ENCODE measurements at regions not wholly inside any gene's neighbourhood (a gene's known extent, or its start where the extent isn't known, plus 50 kb on each side); places are given as distances from the start of the nearest gene placed in this dataset.
"Not testable (repeated sequence)": the region's sequence is repeated elsewhere in the genome, so short reads cannot be mapped to it uniquely, and the experiment has no call there.

DNA sequence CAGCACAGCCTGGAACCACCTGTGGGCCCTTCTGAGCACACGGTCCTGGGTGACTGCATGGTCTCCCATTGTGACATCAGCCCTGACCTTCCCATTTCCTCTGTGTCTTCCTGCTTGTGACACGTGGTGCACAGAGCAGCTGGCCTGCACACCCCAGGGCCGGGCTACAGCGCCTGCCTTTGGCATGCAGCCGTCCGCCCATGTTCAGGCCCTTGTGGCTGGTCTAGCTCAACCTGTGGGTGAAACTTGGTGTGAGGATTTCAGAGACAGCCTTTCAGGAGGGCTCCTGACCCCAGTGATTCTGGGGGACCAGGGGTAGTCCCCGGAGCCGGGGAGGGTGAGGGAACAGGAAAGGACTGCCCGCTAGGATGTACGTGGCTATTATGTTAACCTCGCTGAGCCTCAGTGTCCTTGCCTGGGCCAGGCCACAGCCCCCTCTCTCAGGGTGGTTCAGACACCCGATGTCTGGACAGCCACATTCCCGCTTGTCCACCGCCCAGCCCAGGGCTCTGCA is 284.8 kb upstream of the HS6ST1 start:
- intact Hi-C loops (cut with micrococcal nuclease; ENCODE audit: unreplicated experiment): no loop called here

DNA sequence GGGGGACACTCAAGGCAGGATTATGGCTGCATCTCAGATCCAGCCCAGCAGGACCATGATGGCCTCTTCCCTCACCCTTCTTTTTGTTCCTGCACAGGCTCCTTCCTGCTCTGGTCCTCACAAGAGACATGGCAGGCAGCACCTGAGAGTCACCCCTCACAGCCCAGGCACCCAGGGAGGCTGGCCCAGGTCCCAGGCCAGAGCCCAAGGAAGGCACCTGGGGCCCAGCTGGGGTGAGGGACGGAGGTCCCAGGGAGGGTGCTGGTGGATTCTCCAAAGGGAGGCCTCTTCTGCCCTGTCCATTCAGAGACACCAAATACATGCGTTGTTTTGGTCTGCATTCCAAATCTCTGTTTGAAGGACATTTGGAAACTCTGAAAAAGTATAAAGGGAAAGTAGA is 285.4 kb upstream of the HS6ST1 start:
- no peak for TF ChIP-seq EZH2 (IDR thresholded peaks at IDR 0.05; ENCODE audit: borderline replicate concordance, low read depth, low read length, poor library complexity, severe bottlenecking)
- TF ChIP-seq, protein P1, sequence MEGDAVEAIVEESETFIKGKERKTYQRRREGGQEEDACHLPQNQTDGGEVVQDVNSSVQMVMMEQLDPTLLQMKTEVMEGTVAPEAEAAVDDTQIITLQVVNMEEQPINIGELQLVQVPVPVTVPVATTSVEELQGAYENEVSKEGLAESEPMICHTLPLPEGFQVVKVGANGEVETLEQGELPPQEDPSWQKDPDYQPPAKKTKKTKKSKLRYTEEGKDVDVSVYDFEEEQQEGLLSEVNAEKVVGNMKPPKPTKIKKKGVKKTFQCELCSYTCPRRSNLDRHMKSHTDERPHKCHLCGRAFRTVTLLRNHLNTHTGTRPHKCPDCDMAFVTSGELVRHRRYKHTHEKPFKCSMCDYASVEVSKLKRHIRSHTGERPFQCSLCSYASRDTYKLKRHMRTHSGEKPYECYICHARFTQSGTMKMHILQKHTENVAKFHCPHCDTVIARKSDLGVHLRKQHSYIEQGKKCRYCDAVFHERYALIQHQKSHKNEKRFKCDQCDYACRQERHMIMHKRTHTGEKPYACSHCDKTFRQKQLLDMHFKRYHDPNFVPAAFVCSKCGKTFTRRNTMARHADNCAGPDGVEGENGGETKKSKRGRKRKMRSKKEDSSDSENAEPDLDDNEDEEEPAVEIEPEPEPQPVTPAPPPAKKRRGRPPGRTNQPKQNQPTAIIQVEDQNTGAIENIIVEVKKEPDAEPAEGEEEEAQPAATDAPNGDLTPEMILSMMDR (conservative IDR thresholded peaks at IDR 0.05; ENCODE audit: low read depth, low read length): no peak
- ChIA-PET CTCF (no interaction called here), POLR2A (ENCODE audit: low non-redundant PET) (no interaction called here)
- H3K4me3 ChIP-seq (ENCODE audit: low read depth, low read length, poor library complexity, severe bottlenecking): no peak overlapping the region
- intact Hi-C loops (cut with micrococcal nuclease; ENCODE audit: unreplicated experiment): no loop called here
- DNase-seq (ENCODE audit: low spot score): no peak
- H3K27me3 ChIP-seq (replicated peaks; ENCODE audit: insufficient read depth, low read depth, low read length, poor library complexity): no peaks in the 10 kb centered on the region
- H3K9me3 ChIP-seq (ENCODE audit: low read depth, low read length, poor library complexity, severe bottlenecking): no peaks in the 10 kb centered on the region
- no peaks in the 10 kb centered on the region for H3K36me3 ChIP-seq (ENCODE audit: insufficient read depth, low read length, poor library complexity, severe bottlenecking)
- H3K27ac ChIP-seq (ENCODE audit: low read depth, low read length, poor library complexity, severe bottlenecking): no peak overlapping the region
- no TSS peak for BruUV-seq (replicated peaks)
- no peaks in the 10 kb centered on the region for H3K4me1 ChIP-seq (ENCODE audit: insufficient read depth, low read length, poor library complexity, severe bottlenecking)

More for the DNA sequence above, 284.8 kb upstream of the HS6ST1 start:
- no TSS peak for BruUV-seq (replicated peaks)
- TF ChIP-seq EZH2 (IDR thresholded peaks at IDR 0.05; ENCODE audit: borderline replicate concordance, low read depth, low read length, poor library complexity, severe bottlenecking): no peak
- TF ChIP-seq, protein P1 (conservative IDR thresholded peaks at IDR 0.05; ENCODE audit: low read depth, low read length): no peak
- Histone ChIP-seq H3K9me3 (ENCODE audit: low read depth, low read length, poor library complexity, severe bottlenecking) (no peaks in the 10 kb centered on the region), H3K4me1 (ENCODE audit: insufficient read depth, low read length, poor library complexity, severe bottlenecking) (no peaks in the 10 kb centered on the region), H3K27ac (ENCODE audit: low read depth, low read length, poor library complexity, severe bottlenecking) (no peak overlapping the region), H3K27me3 (replicated peaks; ENCODE audit: insufficient read depth, low read depth, low read length, poor library complexity) (no peaks in the 10 kb centered on the region), H3K36me3 (ENCODE audit: insufficient read depth, low read length, poor library complexity, severe bottlenecking) (no peaks in the 10 kb centered on the region), H3K4me3 (ENCODE audit: low read depth, low read length, poor library complexity, severe bottlenecking) (no peak overlapping the region)
- DNase-seq (ENCODE audit: low spot score): no peak
- ChIA-PET CTCF (no interaction called here), POLR2A (ENCODE audit: low non-redundant PET) (no interaction called here)

DNA sequence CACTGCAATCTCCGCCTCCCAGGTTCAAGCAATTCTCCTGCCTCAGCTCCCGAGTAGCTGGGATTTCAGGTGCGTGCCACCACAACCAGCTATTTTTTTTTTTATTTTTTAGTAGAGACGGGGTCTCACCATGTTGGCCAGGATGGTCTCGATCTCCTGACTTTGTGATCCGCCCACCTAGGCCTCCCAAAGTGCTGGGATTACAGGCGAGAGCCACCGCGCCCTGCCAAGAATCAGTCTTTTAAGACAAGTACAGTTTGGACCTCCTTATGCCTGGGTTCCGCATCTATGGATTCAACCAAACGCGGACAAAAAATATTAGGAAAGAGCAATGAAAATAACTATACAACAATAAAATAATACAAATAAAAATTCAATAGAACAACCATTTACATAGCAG is 285.9 kb upstream of the HS6ST1 start:
- H3K9me3 ChIP-seq (ENCODE audit: low read depth, low read length, poor library complexity, severe bottlenecking); intact Hi-C loops (cut with micrococcal nuclease; ENCODE audit: unreplicated experiment); H3K4me1 ChIP-seq (ENCODE audit: insufficient read depth, low read length, poor library complexity, severe bottlenecking); DNase-seq (ENCODE audit: low spot score); H3K4me3 ChIP-seq (ENCODE audit: low read depth, low read length, poor library complexity, severe bottlenecking); H3K27ac ChIP-seq (ENCODE audit: low read depth, low read length, poor library complexity, severe bottlenecking); H3K36me3 ChIP-seq (ENCODE audit: insufficient read depth, low read length, poor library complexity, severe bottlenecking); POLR2A ChIA-PET (ENCODE audit: low non-redundant PET); BruUV-seq (replicated peaks); CTCF ChIA-PET; H3K27me3 ChIP-seq (replicated peaks; ENCODE audit: insufficient read depth, low read depth, low read length, poor library complexity): not testable (repeated sequence)

DNA sequence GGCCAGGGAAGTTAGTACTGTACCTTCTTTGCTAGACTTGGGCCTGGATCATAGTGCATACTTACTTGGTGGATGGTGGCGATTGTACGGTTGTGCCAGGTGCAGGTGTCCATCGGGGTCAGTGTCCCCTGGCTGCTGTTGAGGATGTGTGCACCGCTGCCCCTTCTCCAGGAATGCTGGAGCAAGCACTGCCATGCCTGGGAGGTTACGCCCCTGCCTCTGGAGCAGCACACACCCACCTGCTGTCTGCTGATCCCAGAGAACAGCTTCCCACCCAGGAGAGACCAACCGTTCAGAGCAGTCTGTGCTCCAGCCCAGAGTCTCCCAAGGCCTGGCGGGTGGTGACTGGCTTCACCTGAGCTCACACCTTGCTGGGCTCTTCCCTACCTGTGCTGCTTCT is 286.8 kb upstream of the HS6ST1 start:
- Histone ChIP-seq H3K9me3 (ENCODE audit: low read depth, low read length, poor library complexity, severe bottlenecking) (no peaks in the 10 kb centered on the region), H3K4me1 (ENCODE audit: insufficient read depth, low read length, poor library complexity, severe bottlenecking) (no peaks in the 10 kb centered on the region), H3K27me3 (replicated peaks; ENCODE audit: insufficient read depth, low read depth, low read length, poor library complexity) (no peaks in the 10 kb centered on the region), H3K4me3 (ENCODE audit: low read depth, low read length, poor library complexity, severe bottlenecking) (no peak overlapping the region), H3K27ac (ENCODE audit: low read depth, low read length, poor library complexity, severe bottlenecking) (no peak overlapping the region), H3K36me3 (ENCODE audit: insufficient read depth, low read length, poor library complexity, severe bottlenecking) (no peaks in the 10 kb centered on the region)
- CTCF ChIA-PET: no interaction called here
- BruUV-seq (replicated peaks): no TSS peak
- no peak for TF ChIP-seq EZH2 (IDR thresholded peaks at IDR 0.05; ENCODE audit: borderline replicate concordance, low read depth, low read length, poor library complexity, severe bottlenecking)
- TF ChIP-seq, protein P1 (conservative IDR thresholded peaks at IDR 0.05; ENCODE audit: low read depth, low read length): no peak
- POLR2A ChIA-PET (ENCODE audit: low non-redundant PET): no interaction called here
- DNase-seq (ENCODE audit: low spot score): no peak
- intact Hi-C loops (cut with micrococcal nuclease; ENCODE audit: unreplicated experiment): no loop called here

All from A673 (cell line).